PFSK-1 (cell line): ENCODE measurements at regions not wholly inside any gene's neighbourhood (a gene's known extent, or its start where the extent isn't known, plus 50 kb on each side); places are given as distances from the start of the nearest gene placed in this dataset.

Source experiments
- POLR2AphosphoS5 ChIP-seq: IDR thresholded peaks from 2 replicates; pipeline ENCODE4 v1.6.1; 2012; ENCODE audit warnings: low read depth, mild to moderate bottlenecking, control low read depth, low read length, moderate library complexity
- TAF1 ChIP-seq: IDR thresholded peaks from 2 replicates; pipeline ENCODE4 v1.6.1; 2012; ENCODE audit warnings: low read length, control low read depth, borderline replicate concordance; ENCODE audit not compliant: insufficient read depth

DNA sequence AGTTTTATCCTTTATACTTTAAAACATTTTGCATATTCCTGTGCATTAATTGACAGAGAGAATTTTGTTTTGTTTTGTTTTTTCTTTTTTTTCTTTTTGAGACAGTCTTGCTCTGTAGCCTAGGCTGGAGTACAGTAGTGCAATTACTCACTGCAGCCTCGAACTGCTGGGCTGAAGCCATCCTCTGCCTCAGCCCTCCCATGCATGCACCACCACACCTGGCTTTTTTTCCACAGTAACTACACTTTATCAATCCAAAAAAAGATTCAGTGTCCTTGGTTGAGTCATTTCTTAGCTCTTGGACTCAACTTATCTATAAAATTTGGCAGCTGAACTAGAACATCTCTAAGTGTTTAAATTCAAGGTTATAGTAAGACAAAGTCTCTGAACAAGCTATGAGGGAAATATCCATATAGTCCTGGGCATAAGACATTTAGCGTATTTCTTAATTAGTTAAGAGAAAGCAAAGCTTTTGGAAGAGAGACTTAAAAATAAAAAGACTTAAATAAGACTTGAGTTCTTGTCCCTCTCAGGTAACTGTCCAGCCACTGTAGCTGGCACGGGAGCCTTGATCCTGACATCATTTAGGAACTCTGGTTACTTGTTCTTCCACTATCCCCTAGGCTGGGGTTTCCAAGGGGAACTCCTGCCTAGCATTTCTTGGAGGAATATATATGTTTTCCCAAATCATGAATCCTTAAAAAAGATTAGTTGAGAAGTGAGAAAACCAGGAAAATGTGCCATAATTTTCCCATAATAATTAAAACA, 300.1 kb downstream of the HACE1 start:
- TF ChIP-seq TAF1 (no peak), POLR2AphosphoS5 (no peak)
